ENCODE measurements at regions not wholly inside any gene's neighbourhood (a gene's known extent, or its start where the extent isn't known, plus 50 kb on each side); places are given as distances from the start of the nearest gene placed in this dataset.

DNA sequence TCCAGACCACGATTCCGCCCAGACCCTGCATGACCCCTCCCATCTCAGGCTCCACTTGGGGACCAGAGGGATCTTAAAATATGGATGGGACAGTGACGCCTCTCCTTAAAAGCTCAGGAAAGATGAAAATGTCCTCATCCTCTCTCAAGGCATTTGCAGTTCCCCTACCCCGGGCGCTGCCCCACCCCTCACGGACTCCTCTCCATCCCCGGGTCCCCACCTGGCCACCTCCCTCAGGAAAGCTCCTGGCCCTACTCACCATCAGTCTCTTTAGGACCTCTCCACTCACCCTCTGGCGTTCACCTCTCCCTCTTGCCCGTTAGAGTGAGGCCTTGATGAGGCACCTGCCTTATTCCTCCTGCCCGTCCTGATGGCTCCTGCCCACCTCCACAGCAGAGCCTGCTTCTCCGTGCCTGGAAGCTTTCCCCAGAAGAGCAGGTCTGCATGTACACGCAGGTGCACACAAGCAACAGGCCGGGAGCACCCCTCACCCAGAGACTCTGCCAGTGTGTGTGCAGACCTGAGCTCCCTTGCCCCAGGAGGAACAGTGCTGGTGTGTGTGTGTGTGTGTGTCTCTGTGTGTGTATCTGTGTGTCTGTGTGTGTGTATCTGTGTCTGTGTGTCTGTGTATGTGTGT lies 105.6 kb upstream of the NXT1 start:
- no peak for TF ChIP-seq CTCF (IDR thresholded peaks at IDR 0.05; ENCODE audit: low read depth, low read length)
- H3K4me3 ChIP-seq (ENCODE audit: low read depth, low read length): no peak overlapping the region

DNA sequence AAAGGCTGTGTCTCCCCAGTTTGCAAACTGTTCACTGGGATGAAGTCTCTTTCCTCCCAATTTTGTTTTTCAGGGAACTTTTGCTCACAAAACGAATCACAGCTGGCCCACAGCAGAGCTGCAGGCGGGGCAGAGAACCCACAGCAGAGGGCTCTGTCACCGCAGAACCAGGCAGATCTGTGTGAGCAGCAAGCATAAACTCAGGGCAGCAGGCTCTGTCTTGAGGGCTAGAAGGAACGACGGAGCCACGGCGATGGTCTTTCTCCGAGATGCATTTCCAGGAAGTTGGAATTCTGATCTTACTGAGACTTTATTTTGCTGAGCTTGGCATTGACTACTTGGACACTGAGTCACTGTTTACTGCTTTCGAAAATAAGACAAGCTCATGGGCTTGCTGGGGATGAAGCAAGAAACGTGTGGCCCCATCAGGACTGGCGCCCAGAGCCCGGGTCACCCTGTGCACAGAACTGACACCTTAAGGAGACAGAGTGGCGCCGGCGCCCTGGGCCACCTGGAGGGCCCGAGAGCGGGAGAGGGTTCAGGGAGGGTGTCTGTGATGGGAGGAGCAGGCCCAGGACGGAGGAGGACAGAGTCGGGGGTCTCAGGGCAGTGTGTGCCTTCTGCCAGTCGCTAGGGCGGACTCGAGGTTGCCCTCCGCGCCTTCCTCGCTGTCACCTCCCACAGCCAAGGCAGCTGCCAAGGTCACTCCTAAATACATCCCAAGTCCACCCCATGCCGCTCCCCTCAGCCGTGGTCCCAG lies 106.3 kb upstream of the NXT1 start:
- TF ChIP-seq CTCF (IDR thresholded peaks at IDR 0.05; ENCODE audit: low read depth, low read length): no peak
- no peak overlapping the region for H3K4me3 ChIP-seq (ENCODE audit: low read depth, low read length)

- no peak overlapping the region for H3K4me3 ChIP-seq (ENCODE audit: low read depth, low read length)
- TF ChIP-seq CTCF (IDR thresholded peaks at IDR 0.05; ENCODE audit: low read depth, low read length): no peak
Observed at GRCh38 chr20:23243791-23244155, 106.8 kb upstream of the NXT1 start.

- TF ChIP-seq CTCF (IDR thresholded peaks at IDR 0.05; ENCODE audit: low read depth, low read length): no peak
- no peak overlapping the region for H3K4me3 ChIP-seq (ENCODE audit: low read depth, low read length)
Observed at GRCh38 chr20:23242556-23243180, 107.9 kb upstream of the NXT1 start.

GRCh38 chr20:23242104-23242503 lies 108.5 kb upstream of the NXT1 start:
- no peak for TF ChIP-seq CTCF (IDR thresholded peaks at IDR 0.05; ENCODE audit: low read depth, low read length)
- no peak overlapping the region for H3K4me3 ChIP-seq (ENCODE audit: low read depth, low read length)

GRCh38 chr20:23241416-23241815 lies 109.2 kb upstream of the NXT1 start:
- TF ChIP-seq CTCF (IDR thresholded peaks at IDR 0.05; ENCODE audit: low read depth, low read length): no peak
- H3K4me3 ChIP-seq (ENCODE audit: low read depth, low read length): no peak overlapping the region

GRCh38 chr20:23240519-23240918 lies 110.1 kb upstream of the NXT1 start:
- TF ChIP-seq CTCF (IDR thresholded peaks at IDR 0.05; ENCODE audit: low read depth, low read length): no peak
- no peak overlapping the region for H3K4me3 ChIP-seq (ENCODE audit: low read depth, low read length)

Data from WI38 (cell line).